B cell (primary cell): ENCODE measurements at regions not wholly inside any gene's neighbourhood (a gene's known extent, or its start where the extent isn't known, plus 50 kb on each side); places are given as distances from the start of the nearest gene placed in this dataset.

Experiments used
- ATAC-seq: fragments of 200-7000 bp; cut with Tn5 transposase; one replicate; pipeline ENCODE4 v1.10.0; 2021; ENCODE audit warnings: low read depth, mild to moderate bottlenecking, moderate number of reproducible peaks, moderate library complexity
- CTCF ChIA-PET: fragments of 350-600 bp; sonication (Branson Sonifier 250); formaldehyde crosslinking; loops from one replicate; lab custom pipeline; 2021; ENCODE audit warnings: antibody characterized with exemption, inconsistent platforms; lab: Charles Lee
- POLR2A ChIA-PET: fragments of 350-600 bp; sonication (Branson Sonifier 250); formaldehyde crosslinking; loops from one replicate; lab custom pipeline; 2021; ENCODE audit warnings: antibody characterized with exemption; lab: Charles Lee
- DNase-seq: peaks from one replicate; pipeline ENCODE4 v3.0.0; 2013
- H2AFZ ChIP-seq: 2 replicates; pipeline ENCODE4 v1.6.1; 2012; ENCODE audit warnings: mild to moderate bottlenecking, low read depth, low read length; ENCODE audit not compliant: insufficient read depth, poor library complexity, severe bottlenecking
- H3K27ac ChIP-seq, 2 donors: 1 replicate in 1 of 2; 2 replicates in 1 of 2; pipeline ENCODE4 v1.5.1; 2012 to 2013; ENCODE audit warnings: low read length in 2 of 2, mild to moderate bottlenecking in 2 of 2, moderate library complexity in 1 of 2
- H3K27me3 ChIP-seq, 4 experiments: fragments of 200-600 bp in 1 of 4; sonication (generic) in 1 of 4; replicated peaks in 1 of 4; 1 replicate in 2 of 4; 2 replicates in 2 of 4; pipeline versions ENCODE4 v1.6.1 to v1.7.0; 2013 to 2016; ENCODE audit warnings: low read length in 3 of 4, mild to moderate bottlenecking in 2 of 4, mixed read lengths in 1 of 4, moderate library complexity in 1 of 4; ENCODE audit not compliant: insufficient read depth in 4 of 4, control insufficient read depth in 3 of 4; ENCODE audit errors: control extremely low read depth in 1 of 4
- H3K36me3 ChIP-seq, 2 experiments: replicated peaks in 1 of 2; 1 replicate in 1 of 2; 2 replicates in 1 of 2; pipeline versions ENCODE4 v1.6.1 to v1.7.1; 2013; ENCODE audit warnings: low read length in 1 of 2; ENCODE audit not compliant: insufficient read depth in 2 of 2, control insufficient read depth in 1 of 2; ENCODE audit errors: control extremely low read depth in 1 of 2, extremely low read depth in 1 of 2
- H3K4me1 ChIP-seq, 2 donors: fragments of 200-600 bp in 1 of 2; sonication (generic) in 1 of 2; 1 replicate in 1 of 2; 2 replicates in 1 of 2; pipeline versions ENCODE4 v1.5.1 to v1.6.1; 2013 to 2017; ENCODE audit warnings: low read length in 2 of 2; ENCODE audit not compliant: control insufficient read depth in 2 of 2, insufficient read depth in 2 of 2
- H3K4me2 ChIP-seq: replicated peaks from 2 replicates; pipeline ENCODE3; 2012; ENCODE audit warnings: mild to moderate bottlenecking, low read depth, low read length; ENCODE audit not compliant: poor library complexity, severe bottlenecking
- H3K4me3 ChIP-seq, 5 experiments: fragments of 200-600 bp in 1 of 5; sonication (generic) in 1 of 5; 1 replicate in 3 of 5; 2 replicates in 2 of 5; pipeline versions ENCODE4 v1.5.1 to v1.7.0; 2011 to 2016; ENCODE audit warnings: low read length in 4 of 5, mild to moderate bottlenecking in 4 of 5, low read depth in 2 of 5, control low read depth in 1 of 5, moderate library complexity in 1 of 5; ENCODE audit not compliant: insufficient read depth in 1 of 5; ENCODE audit errors: control extremely low read depth in 1 of 5, extremely low read depth in 1 of 5
- H3K79me2 ChIP-seq: fragments of 200-600 bp; sonication (generic); one replicate; pipeline ENCODE4 v1.6.0; 2016; ENCODE audit warnings: low read length; ENCODE audit not compliant: control insufficient read depth, insufficient read depth
- H3K9ac ChIP-seq: fragments of 200-600 bp; sonication (generic); 2 replicates; pipeline ENCODE4 v1.6.1; 2017; ENCODE audit warnings: mild to moderate bottlenecking, low read length, moderate library complexity
- H3K9me3 ChIP-seq, 3 donors: one replicate each; pipeline versions ENCODE4 v1.6.1 to v1.7.1; 2013; ENCODE audit warnings: low read length in 2 of 3; ENCODE audit not compliant: control insufficient read depth in 2 of 3, insufficient read depth in 1 of 3; ENCODE audit errors: control extremely low read depth in 1 of 3
- H4K20me1 ChIP-seq: 2 replicates; pipeline ENCODE4 v1.6.0; 2012; ENCODE audit warnings: mild to moderate bottlenecking, low read length; ENCODE audit not compliant: insufficient read depth, control insufficient read depth, poor library complexity, severe bottlenecking
- H3K27ac Mint-ChIP-seq: one replicate; pipeline ENCODE4 v1.8.0; 2021; ENCODE audit warnings: mixed read lengths
- H3K27me3 Mint-ChIP-seq: one replicate; pipeline ENCODE4 v1.8.0; 2021; ENCODE audit warnings: mixed read lengths
- H3K4me1 Mint-ChIP-seq: one replicate; pipeline ENCODE4 v1.8.0; 2021; ENCODE audit warnings: mixed read lengths
- H3K4me3 Mint-ChIP-seq: one replicate; pipeline ENCODE4 v1.8.0; 2021; ENCODE audit warnings: mixed read lengths
- H3K9me3 Mint-ChIP-seq: one replicate; pipeline ENCODE4 v1.8.0; 2022; ENCODE audit warnings: mixed read lengths; ENCODE audit not compliant: insufficient read depth
- EZH2 ChIP-seq: IDR thresholded peaks from 2 replicates; pipeline ENCODE4 v1.6.1; 2012; ENCODE audit warnings: borderline replicate concordance, low read depth, mild to moderate bottlenecking, moderate library complexity, low read length; ENCODE audit not compliant: insufficient read depth, poor library complexity, severe bottlenecking
- WGBS: methylation state at CpG from one replicate; pipeline ENCODE4 v1.1.5; 2013; ENCODE audit warnings: missing lambda C conversion rate; ENCODE audit not compliant: insufficient coverage; 5-methylcytosine and 5-hydroxymethylcytosine counted together
- intact Hi-C: fragments of 100-400 bp; cut with micrococcal nuclease; formaldehyde crosslinking; loops from one replicate; pipeline ENCODE4 v1.10.0; 2022
- TF ChIP-seq, protein P1 (sequence below): fragments of 200-600 bp; IDR thresholded peaks from one replicate; pipeline ENCODE4 v1.8.0; 2022; ENCODE audit warnings: antibody characterized with exemption, mild to moderate bottlenecking

DNA sequence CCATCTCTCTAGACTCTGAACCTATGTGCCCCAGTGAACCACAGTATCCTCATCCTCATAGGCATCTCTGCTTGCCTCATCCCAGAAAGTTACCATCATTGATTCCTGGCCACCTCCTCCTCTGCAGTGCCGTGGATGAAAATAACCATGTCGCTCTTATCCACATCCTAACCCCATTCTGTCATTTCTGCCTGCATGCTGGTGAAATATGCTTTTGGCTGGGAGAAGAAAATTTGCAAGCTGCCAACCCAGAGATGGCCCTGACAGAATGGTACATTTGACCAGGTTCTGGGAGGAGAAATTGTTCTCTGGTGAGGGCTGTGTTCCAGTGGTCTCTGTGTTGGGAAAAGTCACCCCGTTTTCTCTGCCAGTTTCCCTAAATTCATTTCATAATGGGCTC, 149.7 kb downstream of the NMUR2 start:
- intact Hi-C loops = no loop called here
- Histone ChIP-seq H4K20me1 (no peaks in the 10 kb centered on the region), H3K4me3 (no peak overlapping the region), H3K79me2 (no peaks in the 10 kb centered on the region), H3K27me3 (no peaks in the 10 kb centered on the region), H3K9ac (no peak overlapping the region), H3K4me1 (no peaks in the 10 kb centered on the region), H3K9me3 (no peaks in the 10 kb centered on the region), H3K36me3 (no peaks in the 10 kb centered on the region), H3K27ac (no peak overlapping the region), H3K4me2 (no peak overlapping the region), H2AFZ (no peak overlapping the region)
- TF ChIP-seq, protein P1, sequence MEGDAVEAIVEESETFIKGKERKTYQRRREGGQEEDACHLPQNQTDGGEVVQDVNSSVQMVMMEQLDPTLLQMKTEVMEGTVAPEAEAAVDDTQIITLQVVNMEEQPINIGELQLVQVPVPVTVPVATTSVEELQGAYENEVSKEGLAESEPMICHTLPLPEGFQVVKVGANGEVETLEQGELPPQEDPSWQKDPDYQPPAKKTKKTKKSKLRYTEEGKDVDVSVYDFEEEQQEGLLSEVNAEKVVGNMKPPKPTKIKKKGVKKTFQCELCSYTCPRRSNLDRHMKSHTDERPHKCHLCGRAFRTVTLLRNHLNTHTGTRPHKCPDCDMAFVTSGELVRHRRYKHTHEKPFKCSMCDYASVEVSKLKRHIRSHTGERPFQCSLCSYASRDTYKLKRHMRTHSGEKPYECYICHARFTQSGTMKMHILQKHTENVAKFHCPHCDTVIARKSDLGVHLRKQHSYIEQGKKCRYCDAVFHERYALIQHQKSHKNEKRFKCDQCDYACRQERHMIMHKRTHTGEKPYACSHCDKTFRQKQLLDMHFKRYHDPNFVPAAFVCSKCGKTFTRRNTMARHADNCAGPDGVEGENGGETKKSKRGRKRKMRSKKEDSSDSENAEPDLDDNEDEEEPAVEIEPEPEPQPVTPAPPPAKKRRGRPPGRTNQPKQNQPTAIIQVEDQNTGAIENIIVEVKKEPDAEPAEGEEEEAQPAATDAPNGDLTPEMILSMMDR = no peak
- POLR2A ChIA-PET = no interaction called here
- Mint-ChIP-seq H3K27ac (no peak overlapping the region), H3K4me3 (no peak overlapping the region), H3K27me3 (peaks cover 5% of the 10 kb centered on the region), H3K4me1 (no peaks in the 10 kb centered on the region), H3K9me3 (peaks cover 2% of the 10 kb centered on the region)
- DNase-seq (no peak), ATAC-seq (no peak)
- CTCF ChIA-PET = no interaction called here
- no CpG with 5 or more reads among the region's 3 CpGs for WGBS

- Histone ChIP-seq H3K36me3 (no peaks in the 10 kb centered on the region), H3K9me3 (no peaks in the 10 kb centered on the region), H3K9ac (no peak overlapping the region), H2AFZ (no peak overlapping the region), H3K27me3 (no peaks in the 10 kb centered on the region), H3K79me2 (no peaks in the 10 kb centered on the region), H3K4me1 (no peaks in the 10 kb centered on the region), H3K4me2 (no peak overlapping the region), H3K4me3 (no peak overlapping the region), H4K20me1 (no peaks in the 10 kb centered on the region), H3K27ac (no peak overlapping the region)
- ATAC-seq (no peak), DNase-seq (no peak)
- ChIA-PET CTCF (no interaction called here), POLR2A (no interaction called here)
- WGBS = 80% methylated on average over 2 of the region's 2 CpGs
- no peaks in the 10 kb centered on the region for H3K27me3 Mint-ChIP-seq
- intact Hi-C loops = no loop called here
- TF ChIP-seq, protein P1 = no peak
- no peak for TF ChIP-seq EZH2
- H3K9me3 Mint-ChIP-seq = no peaks in the 10 kb centered on the region
- H3K4me3 Mint-ChIP-seq = no peak overlapping the region
- no peak overlapping the region for H3K27ac Mint-ChIP-seq
- H3K4me1 Mint-ChIP-seq = no peaks in the 10 kb centered on the region
Measured at GRCh38 chr5:152247850-152248385, 157.2 kb downstream of the NMUR2 start.
